ENCODE measurements at regions not wholly inside any gene's neighbourhood (a gene's known extent, or its start where the extent isn't known, plus 50 kb on each side); places are given as distances from the start of the nearest gene placed in this dataset.

DNA sequence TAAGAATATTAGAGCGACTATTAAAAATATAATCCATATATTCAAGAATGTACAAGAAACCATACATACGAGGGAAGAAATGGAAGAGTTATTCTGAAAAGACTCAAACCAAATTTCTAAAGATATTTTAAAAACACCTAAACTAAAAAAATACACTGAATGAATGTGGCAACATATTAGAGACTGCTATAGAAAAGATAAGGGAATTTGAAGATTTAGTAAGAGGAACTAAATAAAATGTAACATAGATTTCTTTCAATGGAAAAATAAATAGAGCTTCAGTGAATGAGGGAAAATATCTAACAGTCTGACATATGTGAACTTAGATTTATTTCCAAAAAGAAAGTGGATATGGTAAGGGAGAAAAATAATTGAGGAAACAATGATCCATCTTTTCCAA lies 194.9 kb upstream of the STXBP5 start:
- TF ChIP-seq EZH2phosphoT487 (IDR thresholded peaks at IDR 0.05; ENCODE audit: low read length), result no peak
- no peak for TF ChIP-seq EZH2 (optimal IDR thresholded peaks at IDR 0.05; ENCODE audit: low read depth, low read length)
- TF ChIP-seq, protein P1, sequence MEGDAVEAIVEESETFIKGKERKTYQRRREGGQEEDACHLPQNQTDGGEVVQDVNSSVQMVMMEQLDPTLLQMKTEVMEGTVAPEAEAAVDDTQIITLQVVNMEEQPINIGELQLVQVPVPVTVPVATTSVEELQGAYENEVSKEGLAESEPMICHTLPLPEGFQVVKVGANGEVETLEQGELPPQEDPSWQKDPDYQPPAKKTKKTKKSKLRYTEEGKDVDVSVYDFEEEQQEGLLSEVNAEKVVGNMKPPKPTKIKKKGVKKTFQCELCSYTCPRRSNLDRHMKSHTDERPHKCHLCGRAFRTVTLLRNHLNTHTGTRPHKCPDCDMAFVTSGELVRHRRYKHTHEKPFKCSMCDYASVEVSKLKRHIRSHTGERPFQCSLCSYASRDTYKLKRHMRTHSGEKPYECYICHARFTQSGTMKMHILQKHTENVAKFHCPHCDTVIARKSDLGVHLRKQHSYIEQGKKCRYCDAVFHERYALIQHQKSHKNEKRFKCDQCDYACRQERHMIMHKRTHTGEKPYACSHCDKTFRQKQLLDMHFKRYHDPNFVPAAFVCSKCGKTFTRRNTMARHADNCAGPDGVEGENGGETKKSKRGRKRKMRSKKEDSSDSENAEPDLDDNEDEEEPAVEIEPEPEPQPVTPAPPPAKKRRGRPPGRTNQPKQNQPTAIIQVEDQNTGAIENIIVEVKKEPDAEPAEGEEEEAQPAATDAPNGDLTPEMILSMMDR (IDR thresholded peaks at IDR 0.05; ENCODE audit: low read length), result no peak
- no peaks in the 10 kb centered on the region for H3K27me3 ChIP-seq (replicated peaks; ENCODE audit: insufficient read depth, low read length)
- H3F3A ChIP-seq (ENCODE audit: insufficient read depth, low read length), result no peaks in the 10 kb centered on the region
- H3K9ac ChIP-seq (ENCODE audit: low read length), result no peak overlapping the region
- H4K20me1 ChIP-seq (ENCODE audit: insufficient read depth, low read length), result no peaks in the 10 kb centered on the region
- DNase-seq, result no peak
- H2AFZ ChIP-seq (ENCODE audit: low read length), result no peak overlapping the region
- H3K9me3 ChIP-seq (replicated peaks; ENCODE audit: insufficient read depth, low read length), result no peaks in the 10 kb centered on the region
- H3K79me2 ChIP-seq (ENCODE audit: low read length), result no peaks in the 10 kb centered on the region
- no peak overlapping the region for H3K4me2 ChIP-seq (ENCODE audit: low read depth, low read length)
- no peaks in the 10 kb centered on the region for H3K36me3 ChIP-seq (replicated peaks; ENCODE audit: insufficient read depth, low read length)
- H3K9me2 ChIP-seq (replicated peaks; ENCODE audit: insufficient read depth, low read length), result no peaks in the 10 kb centered on the region
- H3K27ac ChIP-seq (ENCODE audit: low read length), result no peak overlapping the region
- no peak overlapping the region for H3K4me3 ChIP-seq (ENCODE audit: low read length)
- no peaks in the 10 kb centered on the region for H3K4me1 ChIP-seq (ENCODE audit: low read length)

DNA sequence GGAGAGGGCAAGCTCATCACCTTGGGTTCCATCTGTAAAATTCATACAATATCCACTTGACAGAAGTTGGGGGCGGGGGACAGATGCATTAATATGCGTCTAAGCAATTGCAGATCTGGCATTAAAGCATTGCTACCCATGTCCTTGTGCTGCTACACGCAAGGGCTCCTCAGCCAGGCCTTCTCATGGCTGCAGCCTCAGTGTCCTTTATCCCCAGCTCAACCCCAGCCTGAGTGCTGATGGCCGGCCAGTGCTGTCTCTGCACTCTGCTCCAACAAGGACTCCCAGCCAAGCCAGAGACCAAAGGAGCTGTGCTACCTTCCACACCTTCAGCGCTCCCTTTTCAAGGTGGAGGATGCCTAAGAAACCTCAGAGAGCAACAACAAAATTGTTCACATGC lies 188.5 kb upstream of the STXBP5 start:
- no peaks in the 10 kb centered on the region for H4K20me1 ChIP-seq (ENCODE audit: insufficient read depth, low read length)
- no peaks in the 10 kb centered on the region for H3K9me2 ChIP-seq (replicated peaks; ENCODE audit: insufficient read depth, low read length)
- TF ChIP-seq, protein P1 (IDR thresholded peaks at IDR 0.05; ENCODE audit: low read length), result no peak
- TF ChIP-seq EZH2 (optimal IDR thresholded peaks at IDR 0.05; ENCODE audit: low read depth, low read length) (no peak), EZH2phosphoT487 (IDR thresholded peaks at IDR 0.05; ENCODE audit: low read length) (no peak)
- H3K4me3 ChIP-seq (ENCODE audit: low read length), result no peak overlapping the region
- H3K36me3 ChIP-seq (replicated peaks; ENCODE audit: insufficient read depth, low read length), result no peaks in the 10 kb centered on the region
- no peak overlapping the region for H2AFZ ChIP-seq (ENCODE audit: low read length)
- no peak overlapping the region for H3K27ac ChIP-seq (ENCODE audit: low read length)
- H3K27me3 ChIP-seq (replicated peaks; ENCODE audit: insufficient read depth, low read length), result no peaks in the 10 kb centered on the region
- no peak overlapping the region for H3K9ac ChIP-seq (ENCODE audit: low read length)
- H3K4me2 ChIP-seq (ENCODE audit: low read depth, low read length), result no peak overlapping the region
- no peaks in the 10 kb centered on the region for H3F3A ChIP-seq (ENCODE audit: insufficient read depth, low read length)
- H3K79me2 ChIP-seq (ENCODE audit: low read length), result no peaks in the 10 kb centered on the region
- no peaks in the 10 kb centered on the region for H3K9me3 ChIP-seq (replicated peaks; ENCODE audit: insufficient read depth, low read length)
- DNase-seq, result no peak
- H3K4me1 ChIP-seq (ENCODE audit: low read length), result no peaks in the 10 kb centered on the region

DNA sequence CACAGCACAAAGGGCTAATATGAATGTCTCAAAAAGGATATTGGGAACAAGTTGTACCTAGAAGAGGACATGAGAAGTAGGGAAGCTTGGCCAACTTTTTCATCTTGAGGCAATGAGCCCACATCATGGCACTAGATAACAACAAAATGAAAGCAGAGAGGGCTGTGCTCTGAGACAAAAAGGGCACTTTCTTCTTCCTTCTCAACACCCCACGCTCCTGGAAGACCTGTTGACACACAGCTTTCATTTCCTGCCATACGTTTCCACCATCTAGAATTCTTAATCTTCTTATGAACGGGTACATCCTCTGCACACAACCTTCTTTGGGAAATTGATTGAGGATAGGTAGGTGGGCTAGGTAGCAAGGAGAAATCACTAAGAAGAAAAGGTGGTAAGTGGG lies 187.8 kb upstream of the STXBP5 start:
- H3K79me2 ChIP-seq (ENCODE audit: low read length), result no peaks in the 10 kb centered on the region
- no peak overlapping the region for H2AFZ ChIP-seq (ENCODE audit: low read length)
- H3K4me3 ChIP-seq (ENCODE audit: low read length), result no peak overlapping the region
- H3K4me2 ChIP-seq (ENCODE audit: low read depth, low read length), result no peak overlapping the region
- no peaks in the 10 kb centered on the region for H3K4me1 ChIP-seq (ENCODE audit: low read length)
- no peaks in the 10 kb centered on the region for H3K9me2 ChIP-seq (replicated peaks; ENCODE audit: insufficient read depth, low read length)
- no peaks in the 10 kb centered on the region for H3K27me3 ChIP-seq (replicated peaks; ENCODE audit: insufficient read depth, low read length)
- DNase-seq, result peak; percentile 14
- H3K9me3 ChIP-seq (replicated peaks; ENCODE audit: insufficient read depth, low read length), result no peaks in the 10 kb centered on the region
- no peaks in the 10 kb centered on the region for H3F3A ChIP-seq (ENCODE audit: insufficient read depth, low read length)
- no peaks in the 10 kb centered on the region for H4K20me1 ChIP-seq (ENCODE audit: insufficient read depth, low read length)
- TF ChIP-seq, protein P1 (IDR thresholded peaks at IDR 0.05; ENCODE audit: low read length), result no peak
- TF ChIP-seq EZH2phosphoT487 (IDR thresholded peaks at IDR 0.05; ENCODE audit: low read length) (no peak), EZH2 (optimal IDR thresholded peaks at IDR 0.05; ENCODE audit: low read depth, low read length) (no peak)
- H3K9ac ChIP-seq (ENCODE audit: low read length), result no peak overlapping the region
- no peak overlapping the region for H3K27ac ChIP-seq (ENCODE audit: low read length)
- H3K36me3 ChIP-seq (replicated peaks; ENCODE audit: insufficient read depth, low read length), result no peaks in the 10 kb centered on the region

All from MM.1S (cell line).